IMR-90 (cell line): ENCODE measurements at regions not wholly inside any gene's neighbourhood (a gene's known extent, or its start where the extent isn't known, plus 50 kb on each side); places are given as distances from the start of the nearest gene placed in this dataset.

Experiments used
- ATAC-seq: fragments of 200-7000 bp; cut with Tn5 transposase; 2 replicates; pipeline ENCODE4 v1.9.1; 2020; ENCODE audit warnings: low read depth, mild to moderate bottlenecking, moderate library complexity
- BruUV-seq: library from RNA; stranded (reverse); fragments of 400-500 nt; replicated peaks from 2 replicates; lab custom pipeline; 2021; lab: Mats Ljungman, UMichigan
- CTCF ChIA-PET: fragments of 300-600 bp; formaldehyde crosslinking; extraction: SDS; loops from one replicate; lab custom pipeline; 2021; ENCODE audit warnings: antibody characterized with exemption; lab: Yijun Ruan, JAX
- POLR2A ChIA-PET: fragments of 300-600 bp; sonication (Branson Sonifier 250); formaldehyde crosslinking; loops from one replicate; lab custom pipeline; 2022; ENCODE audit warnings: antibody characterized with exemption; ENCODE audit not compliant: unreplicated experiment; lab: Charles Lee
- DNase-seq: peaks from one replicate; pipeline ENCODE4 v3.0.0; 2013
- H2AFZ ChIP-seq: replicated peaks from 2 replicates; pipeline ENCODE3; 2013; ENCODE audit warnings: low read length, mild to moderate bottlenecking; ENCODE audit not compliant: poor library complexity
- H2AK5ac ChIP-seq: 2 replicates; pipeline ENCODE4 v1.6.1; 2013; ENCODE audit warnings: low read depth, low read length, inconsistent platforms
- H2AK9ac ChIP-seq: replicated peaks from 2 replicates; pipeline ENCODE3; 2013; ENCODE audit warnings: mild to moderate bottlenecking, low read depth, low read length, moderate library complexity; ENCODE audit not compliant: poor library complexity
- H2BK120ac ChIP-seq: 2 replicates; pipeline ENCODE4 v1.6.1; 2013; ENCODE audit warnings: low read depth, low read length, inconsistent platforms
- H2BK15ac ChIP-seq: 3 replicates; pipeline ENCODE4 v1.6.1; 2013; ENCODE audit warnings: low read depth, low read length, inconsistent platforms
- H2BK20ac ChIP-seq: 2 replicates; pipeline ENCODE4 v1.6.1; 2013; ENCODE audit warnings: low read depth, mild to moderate bottlenecking, inconsistent platforms, low read length, moderate library complexity
- H2BK5ac ChIP-seq: 2 replicates; pipeline ENCODE4 v1.6.1; 2013; ENCODE audit warnings: mild to moderate bottlenecking, low read depth, low read length, inconsistent platforms; ENCODE audit not compliant: poor library complexity, severe bottlenecking
- H3K14ac ChIP-seq: replicated peaks from 2 replicates; pipeline ENCODE4 v1.6.1; 2013; ENCODE audit warnings: low read depth, low read length, inconsistent platforms
- H3K18ac ChIP-seq: 2 replicates; pipeline ENCODE4 v1.6.1; 2013; ENCODE audit warnings: low read depth, low read length, control low read depth
- H3K23ac ChIP-seq: 2 replicates; pipeline ENCODE4 v1.6.1; 2013; ENCODE audit warnings: low read depth, low read length, inconsistent platforms
- H3K27ac ChIP-seq: 2 replicates; pipeline ENCODE4 v1.5.1; 2013; ENCODE audit warnings: mild to moderate bottlenecking, control low read depth, low read length; ENCODE audit not compliant: insufficient read depth
- H3K27me3 ChIP-seq: 2 replicates; pipeline ENCODE4 v1.6.1; 2013; ENCODE audit warnings: low read length; ENCODE audit not compliant: control insufficient read depth, insufficient read depth
- H3K36me3 ChIP-seq: 2 replicates; pipeline ENCODE4 v1.6.1; 2013; ENCODE audit warnings: low read length, mixed read lengths; ENCODE audit not compliant: control insufficient read depth, insufficient read depth
- H3K4ac ChIP-seq: 2 replicates; pipeline ENCODE4 v1.6.1; 2013; ENCODE audit warnings: low read depth, low read length, inconsistent platforms
- H3K4me1 ChIP-seq: 2 replicates; pipeline ENCODE4 v1.6.1; 2013; ENCODE audit warnings: low read length, mixed read lengths; ENCODE audit not compliant: control insufficient read depth, insufficient read depth
- H3K4me2 ChIP-seq: 2 replicates; pipeline ENCODE4 v1.6.1; 2013; ENCODE audit warnings: low read depth, mild to moderate bottlenecking, control low read depth, low read length, moderate library complexity
- H3K4me3 ChIP-seq: 2 replicates; pipeline ENCODE4 v1.5.1; 2013; ENCODE audit warnings: low read depth, mild to moderate bottlenecking, control low read depth, low read length, moderate library complexity; ENCODE audit not compliant: insufficient read depth
- H3K56ac ChIP-seq: 2 replicates; pipeline ENCODE4 v1.6.1; 2013; ENCODE audit warnings: low read length, inconsistent platforms; ENCODE audit not compliant: insufficient read depth; ENCODE audit errors: extremely low read depth
- H3K79me1 ChIP-seq, 2 experiments: 2 replicates each; pipeline ENCODE4 v1.6.1; 2013; ENCODE audit warnings: low read length in 2 of 2, inconsistent platforms in 1 of 2, low read depth in 1 of 2
- H3K9ac ChIP-seq: 2 replicates; pipeline ENCODE4 v1.6.1; 2013; ENCODE audit warnings: low read depth, low read length, control low read depth
- H3K9me1 ChIP-seq: 2 replicates; pipeline ENCODE4 v1.6.1; 2013; ENCODE audit warnings: low read length, inconsistent platforms; ENCODE audit not compliant: insufficient read depth
- H3K9me3 ChIP-seq: 2 replicates; pipeline ENCODE4 v1.6.1; 2013; ENCODE audit warnings: low read length; ENCODE audit not compliant: control insufficient read depth, insufficient read depth
- H4K20me1 ChIP-seq: 2 replicates; pipeline ENCODE4 v1.6.1; 2013; ENCODE audit warnings: low read length, inconsistent platforms; ENCODE audit not compliant: insufficient read depth
- H4K5ac ChIP-seq: 2 replicates; pipeline ENCODE4 v1.6.1; 2013; ENCODE audit warnings: mild to moderate bottlenecking, low read depth, low read length, control low read depth
- H4K8ac ChIP-seq, 2 experiments: 2 replicates each; pipeline ENCODE4 v1.6.1; 2013; ENCODE audit warnings: low read depth in 2 of 2, low read length in 2 of 2, control low read depth in 1 of 2, inconsistent platforms in 1 of 2
- H4K91ac ChIP-seq: 2 replicates; pipeline ENCODE4 v1.6.1; 2013; ENCODE audit warnings: low read depth, low read length, inconsistent platforms; ENCODE audit not compliant: insufficient read depth
- POLR2A ChIP-seq: IDR thresholded peaks from 2 replicates; pipeline ENCODE4 v1.6.1; 2012; ENCODE audit warnings: mild to moderate bottlenecking, low read depth, low read length
- WGBS, 2 experiments: methylation state at CpG; one replicate each; pipeline versions ENCODE4 v1.1.5 to v1.1.7; 2013; ENCODE audit warnings: missing lambda C conversion rate in 2 of 2; ENCODE audit not compliant: insufficient read length in 1 of 2; ENCODE audit errors: extremely low coverage in 2 of 2; 5-methylcytosine and 5-hydroxymethylcytosine counted together
- dilution Hi-C: fragments of 300-500 bp; cut with HindIII; formaldehyde crosslinking; loops from one replicate; pipeline ENCODE4 v1.14.3; 2018; ENCODE audit warnings: low sequenced_read_pairs; ENCODE audit not compliant: unreplicated experiment
- in situ Hi-C: fragments of 300-500 bp; cut with MboI; formaldehyde crosslinking; loops from 3 replicates; pipeline ENCODE4 v1.14.3; 2019; ENCODE audit warnings: low sequenced_read_pairs, inconsistent platforms, mixed read lengths
- intact Hi-C: fragments of 100-400 bp; cut with micrococcal nuclease; formaldehyde crosslinking; loops from 2 replicates; pipeline ENCODE4 v1.10.0; 2022

DNA sequence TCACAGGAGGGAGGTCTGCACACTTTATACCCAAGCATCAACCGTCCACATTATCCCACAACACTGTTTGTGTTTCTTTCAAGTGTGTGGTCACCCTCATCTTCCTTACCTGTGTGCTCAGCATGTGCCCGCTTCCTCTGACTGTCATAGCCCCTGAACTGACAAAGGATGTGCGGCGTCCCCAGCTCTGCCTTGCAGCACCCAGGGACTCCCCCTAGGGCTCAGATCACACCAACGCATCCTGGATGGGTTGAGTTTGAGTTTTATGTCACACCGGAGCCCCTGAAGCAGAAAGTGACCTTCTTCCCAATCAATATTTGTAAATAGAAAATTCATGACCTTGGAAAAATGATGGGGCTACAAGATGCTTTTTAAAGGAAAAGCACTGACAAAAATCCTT, 770.7 kb upstream of the TMEM132C start:
- 40% methylated on average over 1 of the region's 6 CpGs; no CpG with 5 or more reads in 1 of the 2 experiments for WGBS, 2 experiments
- Histone ChIP-seq H3K4me3 (no peak overlapping the region), H3K23ac (no peak overlapping the region), H3K9me3 (peaks cover 2% of the 10 kb centered on the region; the same call in 1 of the 2 replicates), H3K4me2 (no peak overlapping the region), H3K27ac (no peak overlapping the region), H3K9ac (no peak overlapping the region), H3K4me1 (no peaks in the 10 kb centered on the region), H3K79me1 (no peaks in the 10 kb centered on the region), H2BK5ac (no peak overlapping the region), H2BK120ac (no peak overlapping the region), H2BK20ac (no peak overlapping the region), H2AK5ac (no peak overlapping the region), H4K20me1 (no peaks in the 10 kb centered on the region), H2AK9ac (no peak overlapping the region), H3K27me3 (no peaks in the 10 kb centered on the region), H3K18ac (no peak overlapping the region), H3K56ac (no peak overlapping the region), H3K9me1 (no peaks in the 10 kb centered on the region), H3K14ac (no peak overlapping the region), H4K91ac (no peak overlapping the region), H4K5ac (no peak overlapping the region), H3K4ac (no peak overlapping the region), H3K36me3 (no peaks in the 10 kb centered on the region), H4K8ac (no peak overlapping the region), H2AFZ (no peak overlapping the region), H2BK15ac (no peak overlapping the region)
- TF ChIP-seq POLR2A = no peak
- ChIA-PET CTCF (no interaction called here), POLR2A (no interaction called here)
- intact Hi-C loops = no loop called here
- DNase-seq (no peak), ATAC-seq (no peak)
- dilution Hi-C loops = no loop called here
- no TSS peak for BruUV-seq
- in situ Hi-C loops = no loop called here
